Amniotic stem cell (primary cell): ENCODE measurements at regions not wholly inside any gene's neighbourhood (a gene's known extent, or its start where the extent isn't known, plus 50 kb on each side); places are given as distances from the start of the nearest gene placed in this dataset.
A peak's percentile ranks its signal among the peaks of the same experiment; 100 is the strongest.

Experiments used
- DNase-seq: peaks from one replicate; lab custom pipeline; 2025; lab: John Stamatoyannopoulos, UW

DNA sequence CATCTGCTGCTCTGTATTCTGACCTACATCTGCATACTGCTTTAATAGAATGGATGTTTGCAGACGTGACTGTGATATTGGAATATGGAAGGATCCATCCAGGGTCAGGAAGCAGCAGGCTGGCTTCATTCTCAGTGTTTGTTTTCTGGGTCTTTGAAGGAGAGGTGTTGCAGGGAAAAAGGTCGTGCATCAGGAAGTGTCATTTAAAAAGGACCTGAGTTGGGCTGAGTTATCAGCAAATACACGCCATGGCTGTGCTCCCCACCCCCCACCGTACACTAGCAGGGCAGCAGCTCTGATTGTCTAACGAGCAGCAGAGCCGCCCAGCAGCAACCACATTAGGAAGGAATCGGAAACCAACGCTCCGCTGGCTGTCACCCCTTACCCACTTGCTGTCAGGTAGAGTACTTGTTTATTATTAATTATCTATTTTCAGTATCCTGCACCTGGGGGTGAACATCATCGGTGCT, 63.1 kb upstream of the STEAP1B start:
- DNase-seq = no peak

DNA sequence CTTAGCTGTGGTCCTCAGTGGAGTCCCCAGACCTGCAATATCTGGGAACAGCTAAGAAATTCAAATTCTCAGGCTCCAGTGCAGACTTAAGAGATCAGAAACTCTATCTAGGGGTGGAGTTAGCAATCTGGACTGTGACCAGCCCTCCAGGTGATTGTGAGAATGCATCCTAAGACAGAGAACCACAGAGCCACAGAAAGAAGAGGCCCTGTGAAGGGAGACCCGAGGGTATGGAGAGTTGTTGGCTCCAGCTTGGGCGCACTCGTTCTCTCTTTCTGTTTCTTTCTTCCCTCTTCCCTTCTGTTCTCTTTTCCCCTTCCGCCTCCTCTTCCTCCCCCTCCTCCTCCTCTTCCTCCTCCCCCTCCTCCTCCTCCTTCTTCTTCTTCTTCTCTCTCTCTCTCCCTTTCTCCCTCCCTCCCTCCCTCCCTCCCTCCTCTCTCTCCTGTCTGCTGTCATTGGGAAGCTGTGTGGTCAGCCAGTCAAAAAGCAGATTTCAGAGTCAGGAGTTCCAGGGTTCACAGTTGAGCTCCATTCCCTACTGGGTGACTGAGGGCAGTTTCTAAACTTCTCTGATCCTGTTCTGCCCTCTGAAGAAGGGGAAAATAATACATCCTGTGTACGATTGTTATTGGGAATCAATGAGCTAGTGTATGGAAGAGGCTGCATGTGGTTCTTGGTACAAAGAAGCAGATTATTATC, 62.1 kb upstream of the STEAP1B start:
- DNase-seq = no peak

DNA sequence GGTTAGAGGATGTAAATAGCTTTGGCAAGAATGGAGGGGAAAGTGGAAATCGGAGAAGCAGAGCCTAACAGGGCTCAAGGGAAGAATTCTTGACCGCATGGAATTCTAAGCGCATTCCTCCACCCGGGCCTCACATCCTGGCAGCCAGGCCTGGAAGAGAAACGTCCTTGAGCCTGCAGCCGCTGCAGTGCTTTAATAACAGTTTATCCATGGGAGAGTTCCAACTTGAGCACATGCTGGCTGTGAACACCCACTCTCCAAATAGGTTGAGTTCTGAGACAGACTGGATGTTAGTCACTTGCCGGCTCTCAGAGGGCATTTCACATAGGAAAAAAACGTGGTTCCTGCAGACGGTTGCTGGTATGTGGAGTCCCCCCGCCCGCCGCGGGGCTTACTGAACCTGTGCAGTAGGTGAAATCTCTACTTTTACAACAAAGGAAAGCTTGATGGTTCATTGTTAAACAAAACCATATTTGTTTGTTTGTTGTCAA, 61.4 kb upstream of the STEAP1B start:
- peak; percentile 98 for DNase-seq

DNA sequence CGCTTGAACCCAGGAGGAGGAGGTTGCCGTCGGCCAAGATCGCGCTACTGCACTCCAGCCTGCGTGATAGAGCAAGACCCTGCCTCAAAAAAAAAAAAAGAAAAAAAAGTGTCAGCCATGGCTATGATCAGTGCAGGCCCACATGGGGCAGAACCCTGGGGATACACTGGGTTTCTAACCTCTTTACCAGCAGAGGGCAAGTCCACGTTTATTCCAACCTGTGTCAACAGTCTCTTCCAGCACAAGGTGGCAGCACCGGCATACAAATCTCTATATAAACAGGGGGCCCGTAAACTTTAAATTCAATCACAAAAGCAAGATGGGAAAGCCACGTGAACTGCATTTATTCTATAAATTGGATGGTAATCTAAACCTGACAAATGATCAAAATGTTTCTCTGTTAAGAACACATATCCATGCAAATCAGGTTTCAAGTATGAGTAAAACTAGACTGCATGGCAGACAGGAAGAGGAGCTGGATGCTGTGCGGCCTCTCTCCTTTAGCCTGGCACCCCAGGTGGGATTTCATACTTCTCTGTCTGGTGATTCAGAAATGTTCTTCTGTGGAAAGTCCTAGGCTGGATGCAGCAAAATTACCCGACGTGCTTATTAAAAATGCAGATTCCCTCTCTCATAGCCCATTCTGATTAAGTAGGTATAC, 60.0 kb upstream of the STEAP1B start:
- DNase-seq = peak; percentile 76

DNA sequence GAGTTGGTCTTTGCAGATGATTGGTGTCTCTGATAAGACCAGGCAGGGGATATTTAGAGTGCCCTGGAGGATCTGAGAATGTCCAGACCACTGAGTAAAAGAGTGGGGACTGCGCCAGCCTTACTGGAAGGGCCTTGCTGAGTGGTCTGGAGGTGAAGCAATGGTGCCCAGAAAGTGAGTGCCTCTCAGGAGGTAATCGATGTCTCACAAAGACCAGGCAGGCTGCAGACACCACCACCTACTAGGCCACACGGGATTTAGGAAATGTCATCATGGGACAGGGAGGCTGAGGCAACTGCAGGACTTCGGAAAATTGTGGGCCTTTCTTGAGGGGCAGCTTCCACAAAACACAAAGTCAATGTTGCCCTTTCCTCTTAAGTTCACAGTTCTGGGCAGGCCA, 57.2 kb upstream of the STEAP1B start:
- DNase-seq = no peak

DNA sequence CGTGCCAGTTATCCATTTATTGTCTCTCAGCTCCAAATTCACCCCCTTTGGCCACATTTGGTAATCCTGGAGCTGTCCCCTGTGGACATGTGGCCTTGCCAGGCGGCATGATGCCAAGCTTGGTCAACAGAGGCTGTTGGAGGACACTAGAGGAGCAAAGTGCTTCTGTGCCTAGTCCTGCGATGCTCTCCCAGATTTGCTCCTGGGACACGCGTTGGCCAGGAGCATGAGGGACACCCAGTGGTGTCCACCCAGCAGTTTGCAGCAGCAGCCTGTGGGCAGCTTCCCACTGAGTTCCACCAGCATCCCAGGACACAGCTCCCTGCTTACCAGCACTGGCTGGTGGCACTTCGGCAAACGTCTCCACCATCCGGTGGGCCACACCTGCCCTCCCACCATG, 55.5 kb upstream of the STEAP1B start:
- DNase-seq = no peak

DNA sequence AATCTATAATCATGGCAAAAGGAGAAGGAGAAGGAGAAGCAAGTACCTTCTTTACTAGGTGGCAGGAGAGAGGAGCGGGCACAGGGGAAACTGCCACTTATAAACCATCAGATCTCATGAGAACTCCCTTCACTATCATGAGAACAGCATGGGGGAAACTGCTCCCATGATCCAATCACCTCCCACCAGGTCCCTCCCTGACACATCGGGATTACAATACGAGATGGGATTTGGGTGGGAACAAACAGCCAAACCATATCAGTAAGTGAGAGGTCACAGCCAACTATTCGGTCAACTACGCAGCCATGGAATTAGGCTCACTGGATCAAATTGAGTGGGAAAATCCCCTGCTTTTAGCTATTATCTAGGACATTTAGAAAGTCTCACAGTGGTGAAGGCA, 54.2 kb upstream of the STEAP1B start:
- no peak for DNase-seq

DNA sequence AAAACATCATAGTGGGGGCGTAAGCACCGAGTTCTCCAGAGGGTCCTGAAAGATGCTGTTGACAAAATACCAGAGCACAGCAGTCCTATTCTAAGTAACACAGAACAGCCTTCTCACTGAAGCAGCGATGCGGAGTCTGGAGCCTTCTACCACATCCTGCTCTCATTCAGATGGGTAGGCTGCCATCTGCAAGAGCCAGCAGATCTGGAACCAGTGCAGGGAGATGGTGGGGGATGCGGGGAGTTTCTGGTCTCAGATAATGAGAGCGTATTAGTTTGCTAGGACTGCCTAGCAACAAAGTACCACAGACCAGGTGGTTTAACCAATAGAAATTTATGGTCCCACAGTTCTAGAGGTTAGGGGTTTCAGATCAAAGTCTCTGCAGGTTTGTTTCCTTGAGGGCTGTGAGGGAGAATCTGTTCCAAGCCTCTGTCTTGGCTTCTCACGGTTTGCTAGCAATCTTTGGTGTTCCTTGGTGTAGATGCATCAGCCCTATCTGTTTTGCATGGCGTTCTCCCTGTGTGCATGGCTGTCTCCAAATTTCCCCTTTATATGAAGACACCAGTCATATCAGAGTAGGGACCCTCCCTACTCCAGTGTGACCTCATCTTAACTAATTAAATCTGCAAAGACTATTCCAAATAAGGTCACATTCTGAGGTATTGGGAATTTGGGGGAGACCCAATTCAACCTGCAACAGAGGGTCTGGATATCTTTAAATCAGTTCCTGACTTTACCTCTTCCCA, 52.0 kb upstream of the STEAP1B start:
- DNase-seq = no peak

DNA sequence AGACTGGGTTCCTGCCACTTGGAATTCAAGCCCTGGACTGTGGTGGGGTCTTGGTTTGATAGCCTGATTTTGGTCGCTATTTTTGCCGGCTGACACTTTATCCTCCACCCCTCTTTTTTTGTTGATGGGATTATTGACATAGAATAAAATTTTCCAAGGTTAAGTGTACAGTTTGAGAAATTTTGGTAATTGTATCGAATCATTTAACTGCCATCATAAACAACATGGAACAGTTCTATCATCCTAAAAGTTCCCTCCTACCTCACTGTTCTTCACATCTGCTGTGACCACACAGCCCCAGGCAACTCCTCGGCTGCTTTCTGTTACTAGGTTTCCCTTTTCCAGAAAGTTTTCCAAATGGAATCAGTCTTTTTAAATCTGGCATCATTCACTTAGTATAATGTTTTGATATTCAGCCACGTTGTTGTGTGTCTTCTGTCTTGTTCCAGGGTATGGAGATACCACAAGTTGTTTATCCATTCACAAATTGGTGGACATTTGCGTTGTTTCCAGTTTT, 50.6 kb upstream of the STEAP1B start:
- no peak for DNase-seq

DNA sequence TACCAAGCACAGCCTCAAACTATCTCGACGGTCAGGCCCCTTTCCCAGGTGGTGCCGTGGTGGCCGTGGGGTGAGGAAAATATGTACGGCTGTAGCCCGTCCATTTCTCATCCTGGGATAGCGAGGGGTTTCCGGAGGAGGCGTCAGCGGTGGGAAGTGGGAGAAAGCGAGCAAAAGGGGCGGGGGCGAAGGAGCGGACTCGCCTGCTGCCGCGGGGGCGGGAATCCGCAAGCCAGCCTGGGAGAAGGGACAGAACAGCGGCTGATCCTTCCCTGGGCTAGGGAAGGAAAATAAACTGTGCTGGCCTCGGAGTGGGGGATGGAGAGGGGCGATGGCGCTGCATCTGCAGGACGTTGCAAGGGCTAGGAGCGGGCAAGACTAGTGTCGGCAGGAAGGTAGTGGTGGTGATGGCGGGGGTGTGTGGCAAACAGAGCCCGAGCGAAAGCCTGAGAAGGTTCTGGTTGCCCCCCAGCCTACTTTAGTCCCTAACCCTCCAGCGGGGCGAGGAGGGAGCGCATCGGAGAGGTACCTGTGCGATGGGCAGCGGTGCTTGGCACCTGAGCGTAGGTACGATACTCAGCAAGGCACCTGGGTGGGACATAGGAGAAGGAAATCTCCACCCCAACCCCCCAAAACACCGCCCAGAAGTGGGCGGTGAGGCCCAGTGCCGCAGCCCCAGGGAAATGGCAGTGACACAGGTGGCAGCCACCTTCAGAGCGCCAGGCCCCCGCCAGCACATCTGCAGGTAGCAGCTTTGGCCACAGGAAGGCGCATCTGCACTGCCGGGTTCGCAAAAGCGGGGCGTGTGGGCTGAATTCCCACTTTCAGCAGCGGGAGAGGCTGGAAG, 49.9 kb upstream of the STEAP1B start:
- no peak for DNase-seq
